Suprapubic skin (tissue), 4 donors: ENCODE measurements at regions not wholly inside any gene's neighbourhood (a gene's known extent, or its start where the extent isn't known, plus 50 kb on each side); places are given as distances from the start of the nearest gene placed in this dataset.

Experiments used
- POLR2A ChIP-seq, 2 donors: fragments of 450-650 bp; IDR thresholded peaks; one replicate each; pipeline ENCODE4 v1.6.1; 2017; ENCODE audit warnings: antibody characterized with exemption in 2 of 2, mild to moderate bottlenecking in 2 of 2, moderate library complexity in 2 of 2
- POLR2AphosphoS5 ChIP-seq, 3 donors: sonication (generic); formaldehyde crosslinking; IDR thresholded peaks; one replicate each; pipeline ENCODE4 v1.6.1; 2017; ENCODE audit warnings: antibody characterized with exemption in 3 of 3

DNA sequence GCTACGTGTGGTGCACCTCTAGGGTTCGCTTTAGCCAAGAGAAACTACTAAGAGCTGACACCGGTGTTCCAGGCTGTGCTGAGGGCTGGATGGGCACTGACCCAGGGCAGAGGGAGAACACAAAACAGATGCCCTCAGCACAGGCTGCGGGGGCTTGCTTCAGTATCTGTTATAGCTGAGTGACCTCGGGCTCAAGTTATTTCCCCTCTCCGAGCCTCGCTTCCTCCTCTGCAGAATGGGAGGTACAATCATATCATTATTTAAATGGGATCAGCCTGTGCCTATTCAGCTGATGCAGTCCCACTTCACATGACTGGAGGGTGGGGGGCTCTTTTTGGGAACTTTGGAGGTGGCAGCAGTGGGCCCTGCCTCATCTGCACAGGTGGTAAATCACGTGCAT, 156.1 kb upstream of the APCDD1 start:
- TF ChIP-seq POLR2AphosphoS5 (IDR thresholded peaks at IDR 0.05) = no peak
- TF ChIP-seq POLR2A (IDR thresholded peaks at IDR 0.05) = no peak
